Caco-2 (cell line): ENCODE measurements at regions not wholly inside any gene's neighbourhood (a gene's known extent, or its start where the extent isn't known, plus 50 kb on each side); places are given as distances from the start of the nearest gene placed in this dataset.

ENCODE experiments used
- BruUV-seq: library from RNA; stranded (reverse); fragments of 400-500 nt; replicated peaks from 2 replicates; lab custom pipeline; 2021; lab: Mats Ljungman, UMichigan
- CTCF ChIA-PET: fragments of 300-600 bp; sonication (Branson Sonifier 250); formaldehyde crosslinking; loops from one replicate; lab custom pipeline; 2022; ENCODE audit warnings: antibody characterized with exemption; lab: Charles Lee
- POLR2A ChIA-PET: fragments of 300-600 bp; sonication (Branson Sonifier 250); formaldehyde crosslinking; loops from one replicate; lab custom pipeline; 2022; ENCODE audit warnings: antibody characterized with exemption; lab: Charles Lee
- DNase-seq, 2 experiments: peaks; one replicate each; pipeline versions ENCODE4 v3.0.0 to v3.0.0-alpha.2; 2020 to 2022
- H3K27me3 ChIP-seq: replicated peaks from 2 replicates; pipeline ENCODE4 v1.6.0; 2011; ENCODE audit warnings: low read length; ENCODE audit not compliant: control insufficient read depth, insufficient read depth
- H3K36me3 ChIP-seq: 2 replicates; pipeline ENCODE4 v1.5.1; 2011; ENCODE audit warnings: low read length; ENCODE audit not compliant: control insufficient read depth, insufficient read depth
- H3K4me1 ChIP-seq: fragments of 250-450 bp; sonication (Bioruptor Pico); 2 replicates; pipeline ENCODE4 v1.5.1; 2020; ENCODE audit warnings: mild to moderate bottlenecking
- H3K4me3 ChIP-seq: 2 replicates; pipeline ENCODE4 v1.5.1; 2011; ENCODE audit warnings: low read depth, mild to moderate bottlenecking, control low read depth, low read length
- H3K9me3 ChIP-seq: fragments of 250-450 bp; sonication (Bioruptor Pico); 2 replicates; pipeline ENCODE4 v1.5.1; 2020; ENCODE audit warnings: mild to moderate bottlenecking, moderate library complexity
- H3K27ac Mint-ChIP-seq: one replicate; pipeline ENCODE4 v1.8.0; 2022; ENCODE audit warnings: mixed read lengths; ENCODE audit not compliant: unreplicated experiment
- H3K27me3 Mint-ChIP-seq: one replicate; pipeline ENCODE4 v1.8.0; 2022; ENCODE audit warnings: mixed read lengths; ENCODE audit not compliant: insufficient read depth, unreplicated experiment
- H3K36me3 Mint-ChIP-seq: one replicate; pipeline ENCODE4 v1.8.0; 2022; ENCODE audit warnings: mild to moderate bottlenecking, mixed read lengths; ENCODE audit not compliant: insufficient read depth, unreplicated experiment
- H3K4me1 Mint-ChIP-seq: one replicate; pipeline ENCODE4 v1.8.0; 2022; ENCODE audit warnings: low read depth, mixed read lengths; ENCODE audit not compliant: unreplicated experiment
- H3K4me3 Mint-ChIP-seq: one replicate; pipeline ENCODE4 v1.8.0; 2022; ENCODE audit warnings: mild to moderate bottlenecking, moderate library complexity, mixed read lengths; ENCODE audit not compliant: unreplicated experiment
- H3K9me3 Mint-ChIP-seq: one replicate; pipeline ENCODE4 v1.8.0; 2022; ENCODE audit warnings: mixed read lengths; ENCODE audit not compliant: unreplicated experiment
- CTCF ChIP-seq, 2 experiments: fragments of 200-600 bp in 1 of 2; IDR thresholded peaks; 1 replicate in 1 of 2; 2 replicates in 1 of 2; pipeline versions ENCODE4 v1.5.1 to v1.8.0; 2011 to 2022; ENCODE audit warnings: antibody characterized with exemption in 1 of 2, control low read depth in 1 of 2, inconsistent platforms in 1 of 2, low read depth in 1 of 2, low read length in 1 of 2, mild to moderate bottlenecking in 1 of 2, moderate library complexity in 1 of 2; ENCODE audit not compliant: insufficient read depth in 1 of 2, severe bottlenecking in 1 of 2, unreplicated experiment in 1 of 2
- intact Hi-C: fragments of 100-400 bp; cut with micrococcal nuclease; formaldehyde crosslinking; loops from one replicate; pipeline ENCODE4 v1.10.0; 2022; ENCODE audit not compliant: unreplicated experiment

GRCh38 chr12:77294016-77294415 lies 228.6 kb upstream of the E2F7 start:
- TF ChIP-seq CTCF (IDR thresholded peaks at IDR 0.05; ENCODE audit: insufficient read depth in 1 of 2, low read depth in 1 of 2, low read length in 1 of 2, severe bottlenecking in 1 of 2, unreplicated experiment in 1 of 2), result no peak
- Mint-ChIP-seq H3K9me3 (no peaks in the 10 kb centered on the region), H3K4me3 (no peak overlapping the region), H3K27me3 (peaks cover 7% of the 10 kb centered on the region), H3K27ac (no peak overlapping the region), H3K4me1 (no peaks in the 10 kb centered on the region), H3K36me3 (no peaks in the 10 kb centered on the region)
- Histone ChIP-seq H3K27me3 (no peaks in the 10 kb centered on the region), H3K9me3 (no peaks in the 10 kb centered on the region), H3K36me3 (no peaks in the 10 kb centered on the region), H3K4me3 (no peak overlapping the region), H3K4me1 (no peaks in the 10 kb centered on the region)
- intact Hi-C loops, result no loop called here
- no TSS peak for BruUV-seq
- ChIA-PET CTCF (no interaction called here), POLR2A (no interaction called here)
- DNase-seq, result no peak

- H3K27me3 Mint-ChIP-seq, result peaks cover 6% of the 10 kb centered on the region
- no peaks in the 10 kb centered on the region for H3K9me3 Mint-ChIP-seq
- TF ChIP-seq CTCF (IDR thresholded peaks at IDR 0.05; ENCODE audit: insufficient read depth in 1 of 2, low read depth in 1 of 2, low read length in 1 of 2, severe bottlenecking in 1 of 2, unreplicated experiment in 1 of 2), result no peak
- Histone ChIP-seq H3K4me3 (no peak overlapping the region), H3K27me3 (no peaks in the 10 kb centered on the region), H3K36me3 (no peaks in the 10 kb centered on the region), H3K9me3 (no peaks in the 10 kb centered on the region), H3K4me1 (no peaks in the 10 kb centered on the region)
- intact Hi-C loops, result no loop called here
- H3K27ac Mint-ChIP-seq, result no peak overlapping the region
- BruUV-seq, result no TSS peak
- H3K36me3 Mint-ChIP-seq, result no peaks in the 10 kb centered on the region
- no peak for DNase-seq
- CTCF ChIA-PET, result no interaction called here
- POLR2A ChIA-PET, result no interaction called here
- no peaks in the 10 kb centered on the region for H3K4me1 Mint-ChIP-seq
- no peak overlapping the region for H3K4me3 Mint-ChIP-seq
Observed at GRCh38 chr12:77274926-77275325, 209.6 kb upstream of the E2F7 start.

GRCh38 chr12:77273898-77274297 lies 208.5 kb upstream of the E2F7 start:
- no TSS peak for BruUV-seq
- CTCF ChIA-PET, result no interaction called here

More at GRCh38 chr12:77273898-77274297, 208.5 kb upstream of the E2F7 start:
- Histone ChIP-seq H3K9me3 (no peaks in the 10 kb centered on the region), H3K4me1 (no peaks in the 10 kb centered on the region), H3K36me3 (no peaks in the 10 kb centered on the region), H3K27me3 (no peaks in the 10 kb centered on the region), H3K4me3 (no peak overlapping the region)
- Mint-ChIP-seq H3K4me1 (no peaks in the 10 kb centered on the region), H3K4me3 (no peak overlapping the region), H3K36me3 (no peaks in the 10 kb centered on the region), H3K27me3 (peaks cover 6% of the 10 kb centered on the region), H3K27ac (no peak overlapping the region), H3K9me3 (no peaks in the 10 kb centered on the region)
- DNase-seq, result no peak
- no peak for TF ChIP-seq CTCF (IDR thresholded peaks at IDR 0.05; ENCODE audit: insufficient read depth in 1 of 2, low read depth in 1 of 2, low read length in 1 of 2, severe bottlenecking in 1 of 2, unreplicated experiment in 1 of 2)
- intact Hi-C loops, result no loop called here
- POLR2A ChIA-PET, result no interaction called here
